Upper lobe of left lung (tissue), 4 donors: ENCODE measurements at regions not wholly inside any gene's neighbourhood (a gene's known extent, or its start where the extent isn't known, plus 50 kb on each side); places are given as distances from the start of the nearest gene placed in this dataset.

Source experiments
- CTCF ChIP-seq, 6 experiments: fragments of 450-650 bp in 4 of 6; fragments of 200-600 bp in 2 of 6; sonication (generic) in 2 of 6; IDR thresholded peaks; one replicate each; pipeline ENCODE4 v1.5.1; 2016 to 2019; ENCODE audit warnings: antibody characterized with exemption in 6 of 6
- EP300 ChIP-seq, 4 donors: sonication (generic); formaldehyde crosslinking; IDR thresholded peaks; one replicate each; pipeline ENCODE4 v1.5.1; 2017; ENCODE audit warnings: antibody characterized with exemption in 4 of 4, control low read depth in 2 of 4
- POLR2A ChIP-seq, 4 donors: fragments of 450-650 bp; IDR thresholded peaks; one replicate each; pipeline ENCODE4 v1.5.1; 2016 to 2017; ENCODE audit warnings: antibody characterized with exemption in 4 of 4, mild to moderate bottlenecking in 2 of 4
- POLR2AphosphoS5 ChIP-seq, 2 donors: sonication (generic); formaldehyde crosslinking; IDR thresholded peaks; one replicate each; pipeline ENCODE4 v1.5.1; 2017; ENCODE audit warnings: antibody characterized with exemption in 2 of 2

- TF ChIP-seq CTCF (IDR thresholded peaks at IDR 0.05) (no peak), POLR2A (IDR thresholded peaks at IDR 0.05) (no peak), EP300 (IDR thresholded peaks at IDR 0.05) (no peak), POLR2AphosphoS5 (IDR thresholded peaks at IDR 0.05) (no peak)
Measured at GRCh38 chr1:60731321-60731720, 351.0 kb upstream of the NFIA start.
